Large intestine (tissue), 3 donors: ENCODE measurements at regions not wholly inside any gene's neighbourhood (a gene's known extent, or its start where the extent isn't known, plus 50 kb on each side); places are given as distances from the start of the nearest gene placed in this dataset.

Experiments used
- DNase-seq, 2 donors: peaks; one replicate each; pipeline versions ENCODE4 v3.0.0 to v3.0.0-alpha.2; 2013
- H3K27ac ChIP-seq: one replicate; pipeline ENCODE4 v1.5.1; 2013; ENCODE audit warnings: low read length
- H3K27me3 ChIP-seq: 2 replicates; pipeline ENCODE4 v1.6.1; 2013; ENCODE audit warnings: low read length; ENCODE audit not compliant: control insufficient read depth, insufficient read depth
- H3K36me3 ChIP-seq: 2 replicates; pipeline ENCODE4 v1.6.1; 2013; ENCODE audit warnings: low read length; ENCODE audit not compliant: control insufficient read depth, insufficient read depth
- H3K4me1 ChIP-seq: one replicate; pipeline ENCODE4 v1.6.1; 2013; ENCODE audit warnings: low read length; ENCODE audit not compliant: control insufficient read depth, insufficient read depth
- H3K4me3 ChIP-seq: one replicate; pipeline ENCODE4 v1.5.1; 2013; ENCODE audit warnings: low read length
- H3K9me3 ChIP-seq: one replicate; pipeline ENCODE4 v1.6.1; 2013; ENCODE audit warnings: mild to moderate bottlenecking, low read depth, low read length, moderate library complexity; ENCODE audit not compliant: control insufficient read depth
- WGBS: methylation state at CpG from one replicate; pipeline ENCODE4 v1.1.5; 2013; ENCODE audit warnings: low lambda C conversion rate; ENCODE audit not compliant: insufficient coverage; 5-methylcytosine and 5-hydroxymethylcytosine counted together

DNA sequence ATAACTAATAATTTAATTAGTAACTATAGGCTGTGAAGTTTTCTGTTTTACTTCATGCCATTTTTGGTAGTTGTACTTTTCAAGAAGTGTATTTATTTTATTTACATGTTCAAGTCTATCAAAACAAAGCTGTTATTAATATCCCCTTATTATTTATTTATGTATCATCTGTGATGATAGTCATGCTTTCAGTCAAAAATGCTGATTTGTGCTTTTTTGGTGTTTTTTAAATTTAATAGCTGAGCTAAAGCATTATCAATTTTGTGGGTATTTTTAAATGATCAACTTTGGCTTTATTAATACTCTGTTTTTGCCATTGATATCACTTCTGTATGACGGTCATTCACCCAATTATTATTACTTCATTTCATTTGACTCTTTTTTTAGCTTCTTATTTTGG, 1229.2 kb upstream of the CADM2 start:
- H3K4me1 ChIP-seq: no peaks in the 10 kb centered on the region
- no peaks in the 10 kb centered on the region for H3K27me3 ChIP-seq
- H3K36me3 ChIP-seq: no peaks in the 10 kb centered on the region
- H3K9me3 ChIP-seq: peaks cover 2% of the 10 kb centered on the region
- H3K4me3 ChIP-seq: no peak overlapping the region
- 100% methylated on average over 1 of the region's 1 CpG for WGBS
- no peak overlapping the region for H3K27ac ChIP-seq
- DNase-seq: no peak

DNA sequence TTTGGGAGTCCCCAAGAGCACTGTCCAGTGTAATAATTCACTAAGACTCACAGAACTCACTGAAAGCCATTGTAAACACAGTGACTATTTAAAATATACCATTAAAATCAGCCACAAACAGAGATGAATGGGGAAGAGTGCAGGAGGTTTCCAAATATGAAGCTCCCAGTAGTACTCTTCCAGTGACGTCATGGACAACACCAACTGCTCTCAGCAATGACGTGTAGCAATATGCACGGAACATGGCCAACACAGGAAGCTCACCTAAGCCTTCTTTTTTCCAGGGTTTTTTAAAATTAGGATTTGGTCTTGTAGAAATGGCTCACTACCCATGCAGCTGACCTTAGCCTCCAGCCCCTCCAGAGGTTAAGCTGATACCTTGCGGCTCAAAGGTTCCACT, 1224.1 kb upstream of the CADM2 start:
- Histone ChIP-seq H3K4me1 (no peaks in the 10 kb centered on the region), H3K27me3 (no peaks in the 10 kb centered on the region), H3K27ac (no peak overlapping the region), H3K4me3 (no peak overlapping the region), H3K36me3 (no peaks in the 10 kb centered on the region), H3K9me3 (no peaks in the 10 kb centered on the region)
- WGBS: no CpG with 5 or more reads among the region's 4 CpGs
- no peak for DNase-seq

DNA sequence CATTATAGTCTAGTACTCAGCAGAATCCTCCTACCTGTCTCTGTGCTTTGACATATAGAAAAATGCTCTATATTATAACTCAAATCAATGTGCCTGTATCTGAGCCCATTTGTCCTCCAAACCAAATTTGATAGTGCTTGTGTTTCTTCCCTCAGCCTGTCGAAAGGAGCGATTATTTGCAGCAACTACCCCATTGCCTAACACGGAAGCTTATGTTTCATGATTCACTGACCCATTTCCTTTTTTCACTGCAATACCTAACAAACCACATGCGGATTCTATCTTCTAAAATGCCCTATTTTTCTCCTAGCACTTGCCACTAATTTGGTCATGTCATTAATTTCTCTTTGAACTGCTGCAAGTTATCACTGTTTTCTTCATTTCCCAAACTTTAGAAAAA, 1220.6 kb upstream of the CADM2 start:
- H3K36me3 ChIP-seq: no peaks in the 10 kb centered on the region
- DNase-seq: no peak
- no peak overlapping the region for H3K27ac ChIP-seq
- H3K4me1 ChIP-seq: no peaks in the 10 kb centered on the region
- H3K4me3 ChIP-seq: no peak overlapping the region
- no peaks in the 10 kb centered on the region for H3K9me3 ChIP-seq
- 89% methylated on average over 3 of the region's 4 CpGs for WGBS
- no peaks in the 10 kb centered on the region for H3K27me3 ChIP-seq

DNA sequence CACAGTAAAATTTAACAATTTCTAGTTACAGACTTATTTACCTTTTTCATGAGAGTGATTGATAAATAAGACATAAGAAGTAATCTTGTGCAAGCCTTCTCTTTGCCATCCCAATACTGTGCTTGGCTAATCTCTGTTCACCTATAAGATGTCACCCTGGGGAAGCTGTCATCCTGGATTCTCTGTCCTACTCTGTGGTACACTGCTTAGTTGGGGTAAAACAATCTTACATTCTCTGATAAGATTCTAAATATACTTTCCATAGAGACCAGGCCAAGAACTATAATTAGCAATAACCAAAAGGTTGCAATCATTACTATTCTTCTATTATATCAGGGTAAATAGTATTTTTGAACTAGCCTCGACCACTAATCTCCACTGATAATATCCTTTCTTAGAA, 1218.3 kb upstream of the CADM2 start:
- H3K4me3 ChIP-seq: no peak overlapping the region
- no CpG with 5 or more reads among the region's 1 CpG for WGBS
- H3K27ac ChIP-seq: no peak overlapping the region

DNA sequence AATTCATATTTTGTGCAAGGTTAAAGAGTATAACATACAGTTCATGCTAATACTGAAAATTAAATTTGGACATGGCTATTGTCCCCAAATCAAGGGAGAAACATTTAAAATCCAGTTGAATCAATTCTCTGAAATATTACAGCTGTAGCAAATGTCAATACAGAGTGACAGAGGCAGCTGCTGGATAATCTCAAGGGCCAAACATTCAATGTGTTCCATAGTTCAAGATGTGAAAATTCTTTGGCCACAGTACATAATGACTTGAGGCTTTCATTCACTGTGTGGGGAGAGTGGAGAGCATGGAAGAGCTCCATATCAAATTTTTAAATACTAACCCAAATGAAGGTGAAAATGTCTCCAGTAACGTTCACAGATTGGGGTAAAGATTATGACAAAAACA, 1192.8 kb upstream of the CADM2 start:
- H3K4me3 ChIP-seq: no peak overlapping the region
- H3K27me3 ChIP-seq: no peaks in the 10 kb centered on the region
- no peak for DNase-seq
- H3K27ac ChIP-seq: no peak overlapping the region
- H3K36me3 ChIP-seq: no peaks in the 10 kb centered on the region
- WGBS: 67% methylated on average over 1 of the region's 1 CpG
- H3K4me1 ChIP-seq: no peaks in the 10 kb centered on the region
- peaks cover 4% of the 10 kb centered on the region for H3K9me3 ChIP-seq

More for the DNA sequence above, 1218.3 kb upstream of the CADM2 start:
- Histone ChIP-seq H3K9me3 (no peaks in the 10 kb centered on the region), H3K36me3 (no peaks in the 10 kb centered on the region), H3K27me3 (no peaks in the 10 kb centered on the region), H3K4me1 (no peaks in the 10 kb centered on the region)
- DNase-seq: no peak

DNA sequence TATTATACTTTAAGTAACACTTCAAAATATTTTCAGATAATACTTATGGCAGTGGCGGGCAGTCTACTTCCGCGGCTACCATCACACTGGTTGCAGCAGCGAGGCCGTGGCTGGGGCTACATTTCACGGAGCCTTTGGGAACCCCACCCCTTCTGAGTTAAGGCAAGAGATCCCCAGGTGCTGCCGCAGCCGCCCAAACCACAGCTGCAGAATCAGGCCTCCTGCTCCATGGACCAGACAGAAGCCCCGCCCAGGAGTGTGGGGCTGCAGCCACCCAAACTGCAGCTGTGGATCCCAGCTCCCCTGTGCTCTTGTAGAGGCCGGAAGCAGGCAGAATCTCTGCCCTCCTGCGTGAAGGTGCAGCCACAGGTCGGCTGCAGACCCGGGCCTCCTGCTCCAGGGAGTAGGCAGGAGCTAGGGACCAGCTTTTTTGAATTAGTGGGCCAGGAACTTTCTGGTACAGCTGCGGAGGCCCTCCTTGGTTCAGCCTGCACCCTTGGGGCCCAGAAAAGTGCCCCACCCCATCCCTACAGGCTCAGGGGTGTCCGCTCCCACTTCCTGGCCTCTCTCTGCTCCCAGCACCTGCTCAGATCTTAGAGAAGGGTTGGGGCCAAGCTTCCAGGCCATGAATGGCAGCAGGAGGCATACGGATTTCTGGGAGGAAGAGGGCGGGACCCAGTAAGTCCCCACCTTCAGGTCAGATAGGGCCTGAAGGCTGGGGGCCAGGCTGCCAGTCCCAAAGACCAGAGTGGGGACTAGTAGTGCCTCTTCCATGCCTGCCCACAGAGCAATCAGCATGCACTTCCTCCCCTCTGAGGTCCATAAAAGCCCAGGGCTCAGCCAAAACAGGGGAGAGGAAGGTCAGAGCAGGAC, 1188.8 kb upstream of the CADM2 start:
- Histone ChIP-seq H3K4me1 (no peaks in the 10 kb centered on the region), H3K9me3 (peaks cover 4% of the 10 kb centered on the region)
- no peak for DNase-seq

DNA sequence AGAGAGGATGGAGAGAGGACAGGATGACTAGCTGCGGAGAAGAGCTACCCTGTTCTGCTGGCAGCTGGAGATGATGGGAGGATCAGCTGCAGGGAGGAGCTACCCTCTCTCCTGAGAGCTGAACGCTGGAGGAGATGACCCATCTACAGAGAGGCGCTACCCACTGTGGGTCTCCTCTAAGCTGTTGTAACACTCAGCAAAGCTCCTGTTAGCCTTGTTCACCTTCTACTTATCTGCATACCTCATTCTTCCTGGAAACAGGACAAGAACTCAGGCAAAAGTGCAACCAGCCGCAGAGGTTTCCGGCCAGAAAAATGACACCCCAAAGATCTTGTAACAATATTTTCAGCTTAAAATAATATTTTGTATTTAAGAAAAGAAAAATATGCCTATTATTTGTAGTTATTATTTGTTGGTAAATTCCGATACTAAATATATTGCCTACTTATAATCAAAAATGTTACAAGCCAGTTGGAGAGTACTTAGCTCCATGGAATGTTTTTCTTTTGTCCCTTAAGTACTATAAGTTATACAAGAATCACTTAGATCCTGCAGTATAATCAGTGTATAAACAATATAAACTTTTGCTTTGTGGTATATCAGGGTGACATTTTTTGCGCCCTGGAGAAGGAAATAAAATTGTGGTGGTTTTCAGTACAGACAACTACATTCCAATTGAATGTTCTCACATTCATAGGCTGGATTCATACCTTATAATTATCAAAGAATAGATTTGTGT, 1188.0 kb upstream of the CADM2 start:
- 100% methylated on average over 1 of the region's 7 CpGs for WGBS
- Histone ChIP-seq H3K9me3 (peaks cover 4% of the 10 kb centered on the region), H3K4me3 (no peak overlapping the region), H3K4me1 (no peaks in the 10 kb centered on the region), H3K36me3 (no peaks in the 10 kb centered on the region), H3K27me3 (no peaks in the 10 kb centered on the region), H3K27ac (no peak overlapping the region)
- DNase-seq: no peak

More for the DNA sequence above, 1188.8 kb upstream of the CADM2 start:
- 80% methylated on average over 1 of the region's 17 CpGs for WGBS
- no peaks in the 10 kb centered on the region for H3K27me3 ChIP-seq
- no peak overlapping the region for H3K27ac ChIP-seq
- no peak overlapping the region for H3K4me3 ChIP-seq
- no peaks in the 10 kb centered on the region for H3K36me3 ChIP-seq

DNA sequence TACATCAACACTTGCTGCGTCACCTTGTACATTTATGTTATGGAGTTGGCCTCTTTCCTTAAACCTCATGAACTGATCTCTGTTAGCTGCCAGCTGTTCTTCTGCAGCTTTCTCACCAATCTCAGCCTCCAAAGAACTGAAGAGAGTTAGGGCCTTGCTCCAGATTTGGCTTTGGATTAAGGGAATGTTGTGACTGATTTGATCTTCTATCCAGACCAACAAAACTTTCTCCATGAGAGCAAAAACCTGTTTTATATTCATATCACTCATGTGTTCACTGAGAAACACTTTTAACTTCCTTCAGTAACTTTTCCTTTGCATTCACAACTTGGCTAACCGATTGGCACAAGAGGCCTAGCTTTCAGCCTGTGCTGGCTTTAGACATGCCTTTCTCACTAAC, 1156.0 kb upstream of the CADM2 start:
- no peaks in the 10 kb centered on the region for H3K27me3 ChIP-seq
- no peaks in the 10 kb centered on the region for H3K36me3 ChIP-seq
- WGBS: 100% methylated on average over 1 of the region's 2 CpGs
- H3K4me1 ChIP-seq: no peaks in the 10 kb centered on the region
- no peak overlapping the region for H3K27ac ChIP-seq
- H3K4me3 ChIP-seq: no peak overlapping the region
- no peaks in the 10 kb centered on the region for H3K9me3 ChIP-seq
- no peak for DNase-seq

DNA sequence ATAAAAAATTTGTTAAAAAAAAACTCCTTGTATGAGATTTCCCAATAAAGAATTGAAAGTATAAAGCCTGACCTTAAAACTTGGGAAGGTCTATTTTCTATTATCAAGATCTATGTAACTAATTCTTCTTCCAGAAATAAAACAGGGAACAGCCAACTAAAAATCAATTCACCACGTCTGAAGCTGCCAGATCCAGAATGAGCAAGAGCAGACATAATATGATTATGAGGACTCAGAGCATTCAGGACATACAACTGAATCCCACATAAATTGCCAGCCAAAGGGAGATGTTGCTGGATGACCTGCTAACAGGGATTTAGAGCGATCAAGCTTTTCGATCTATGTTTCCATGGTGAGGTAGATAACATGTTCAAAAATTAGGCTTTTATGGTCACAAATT, 1151.3 kb upstream of the CADM2 start:
- H3K36me3 ChIP-seq: no peaks in the 10 kb centered on the region
- H3K27ac ChIP-seq: no peak overlapping the region
- H3K4me1 ChIP-seq: no peaks in the 10 kb centered on the region
- WGBS: no CpG with 5 or more reads among the region's 3 CpGs
- no peaks in the 10 kb centered on the region for H3K9me3 ChIP-seq
- DNase-seq: no peak
- no peak overlapping the region for H3K4me3 ChIP-seq
- no peaks in the 10 kb centered on the region for H3K27me3 ChIP-seq

DNA sequence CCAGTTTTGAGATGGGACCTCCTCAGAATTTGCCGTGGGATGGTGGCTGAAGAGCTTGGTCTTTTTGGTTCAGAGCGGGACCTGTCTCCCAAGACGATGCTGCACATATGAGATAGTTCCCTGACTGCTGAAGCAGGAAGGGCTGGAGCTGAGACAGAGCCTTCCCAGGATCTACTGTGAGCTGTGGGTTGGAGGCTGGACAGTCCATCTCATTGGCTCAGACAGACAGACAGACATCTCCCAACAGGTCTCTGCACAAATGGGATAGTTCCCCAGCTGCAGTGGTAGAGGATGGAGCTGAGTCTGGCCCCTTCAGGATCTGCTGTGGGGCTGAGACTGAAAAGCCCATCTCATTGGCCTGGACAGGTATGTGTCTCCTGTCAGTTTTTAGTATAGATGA, 1145.6 kb upstream of the CADM2 start:
- Histone ChIP-seq H3K27ac (no peak overlapping the region), H3K36me3 (no peaks in the 10 kb centered on the region), H3K27me3 (no peaks in the 10 kb centered on the region), H3K9me3 (no peaks in the 10 kb centered on the region), H3K4me1 (no peaks in the 10 kb centered on the region), H3K4me3 (no peak overlapping the region)
- no CpG with 5 or more reads among the region's 3 CpGs for WGBS
- DNase-seq: no peak
